ENCODE measurements at regions not wholly inside any gene's neighbourhood (a gene's known extent, or its start where the extent isn't known, plus 50 kb on each side); places are given as distances from the start of the nearest gene placed in this dataset.
"Not testable (repeated sequence)": the region's sequence is repeated elsewhere in the genome, so short reads cannot be mapped to it uniquely, and the experiment has no call there.

DNA sequence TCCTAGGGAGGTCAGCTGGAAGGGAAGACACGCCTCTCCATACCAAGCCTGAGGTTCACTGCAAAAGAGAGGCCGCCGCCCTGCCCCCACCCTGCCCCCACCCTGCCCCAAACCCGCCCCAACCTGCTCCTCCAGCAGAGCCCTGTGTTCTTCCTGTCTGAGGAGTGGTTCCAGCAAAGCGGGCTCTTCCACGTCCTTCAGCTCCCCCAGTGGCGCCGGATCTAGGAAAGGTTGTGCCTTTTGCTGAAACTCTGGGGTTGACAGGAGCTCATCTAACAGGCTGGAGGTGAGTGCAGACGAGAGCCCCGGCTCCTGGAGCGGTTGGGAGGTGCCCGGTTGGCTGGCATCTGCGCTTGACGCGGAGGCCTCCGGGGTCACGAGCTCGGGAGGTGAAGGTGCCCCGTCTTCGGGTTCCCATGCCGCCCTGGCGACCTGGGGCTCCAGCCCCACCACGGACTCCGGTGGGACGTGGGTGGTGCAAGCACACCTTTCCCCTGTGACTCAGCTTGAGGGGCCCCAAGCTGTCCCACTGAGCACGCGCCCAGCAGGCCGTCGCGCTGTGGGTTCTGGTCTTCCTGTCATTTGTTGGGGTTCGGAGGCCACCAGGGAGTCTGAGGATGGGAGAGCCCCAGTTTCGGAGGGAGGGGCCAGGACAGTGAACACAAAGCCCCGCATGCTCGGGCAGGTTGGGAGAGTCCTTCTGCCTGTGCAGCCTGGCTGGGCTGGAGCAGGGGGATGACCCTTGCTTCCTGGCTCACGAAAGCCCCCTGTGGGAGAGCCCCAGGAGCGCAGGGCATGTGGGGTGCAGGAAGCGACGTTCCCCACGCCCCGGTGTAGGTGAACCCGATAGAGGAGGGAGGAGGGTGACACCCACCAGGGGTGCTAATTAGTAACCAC, 1467.1 kb downstream of the FOXD4L5 start:
- no peak overlapping the region for H3K27ac ChIP-seq
- TF ChIP-seq ZFX (IDR thresholded peaks at IDR 0.05; ENCODE audit: borderline replicate concordance) (no peak), CTCF (IDR thresholded peaks at IDR 0.05) (no peak)

DNA sequence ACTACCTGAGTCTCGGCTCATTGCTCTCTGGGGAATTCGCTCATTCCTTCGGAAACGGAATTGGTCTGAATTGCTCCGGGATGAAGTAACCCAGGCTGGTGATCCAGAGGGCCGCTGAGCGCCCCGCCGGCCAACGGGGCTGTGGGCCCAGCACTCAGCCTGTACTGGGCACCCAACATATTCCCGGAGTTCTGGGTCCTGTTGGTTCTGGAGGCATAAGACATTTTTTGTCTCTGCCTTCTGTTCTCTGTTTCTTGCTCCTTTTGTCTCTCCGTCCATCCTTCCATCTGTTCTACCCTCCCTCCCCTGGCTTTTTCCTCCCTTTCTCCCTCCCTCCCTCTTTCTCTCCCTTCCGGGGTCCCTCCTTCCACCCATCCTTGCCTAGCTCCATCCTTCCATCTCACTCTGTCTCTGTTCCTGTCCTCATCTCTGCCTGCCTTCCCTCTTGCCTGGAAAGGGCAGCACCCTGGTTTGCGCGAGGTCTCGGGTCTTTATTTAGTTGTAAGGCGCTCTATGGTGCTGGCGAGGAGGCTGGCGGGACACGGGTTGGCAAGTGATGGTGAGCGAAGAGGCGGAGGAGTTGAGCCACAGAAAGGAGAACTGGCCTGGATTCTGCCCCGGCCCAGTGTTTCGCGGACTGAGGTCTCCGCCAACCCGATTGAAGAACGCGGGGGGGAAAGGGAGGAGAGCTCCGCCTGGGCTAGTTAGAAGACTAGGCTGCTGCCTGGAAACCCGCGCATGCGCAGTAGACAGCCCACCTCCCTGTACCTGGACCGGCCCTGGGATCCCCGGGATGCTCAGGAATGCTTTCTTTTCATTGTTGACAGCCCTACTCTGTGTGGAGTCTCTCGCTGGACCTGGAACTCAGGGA, 1468.0 kb downstream of the FOXD4L5 start:
- TF ChIP-seq CTCF (IDR thresholded peaks at IDR 0.05) (no peak), ZFX (IDR thresholded peaks at IDR 0.05; ENCODE audit: borderline replicate concordance) (no peak)
- no peak overlapping the region for H3K27ac ChIP-seq

- H3K27ac ChIP-seq, result not testable (repeated sequence)
These were observed 1469.9 kb downstream of the FOXD4L5 start for GRCh38 chr9:63814970-63815669.

- H3K27ac ChIP-seq, result not testable (repeated sequence)
These were observed 1471.5 kb downstream of the FOXD4L5 start for GRCh38 chr9:63813391-63814021.

GRCh38 chr9:63812822-63813221, 1472.2 kb downstream of the FOXD4L5 start:
- not testable (repeated sequence) for H3K27ac ChIP-seq

DNA sequence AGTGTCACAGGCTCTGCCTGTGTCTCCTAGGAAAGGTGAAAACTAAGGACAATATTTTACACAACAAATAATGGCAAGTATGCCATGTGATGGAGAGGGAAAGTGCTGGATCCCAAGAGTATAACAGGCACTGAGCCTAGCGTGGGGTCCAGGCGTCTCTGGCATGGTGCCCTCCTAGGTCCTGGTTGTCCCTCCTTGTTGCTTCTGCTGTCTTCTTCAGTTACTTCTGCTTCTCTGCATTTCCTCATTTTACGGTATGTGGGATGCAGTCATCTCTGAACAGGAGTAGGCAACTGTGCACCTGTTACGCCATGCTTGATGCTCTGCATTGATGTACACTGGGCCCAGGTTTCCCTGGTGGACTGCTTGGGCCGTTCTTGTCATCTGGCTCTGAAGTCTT, 1480.8 kb downstream of the FOXD4L5 start:
- H3K27ac ChIP-seq, result not testable (repeated sequence)

DNA sequence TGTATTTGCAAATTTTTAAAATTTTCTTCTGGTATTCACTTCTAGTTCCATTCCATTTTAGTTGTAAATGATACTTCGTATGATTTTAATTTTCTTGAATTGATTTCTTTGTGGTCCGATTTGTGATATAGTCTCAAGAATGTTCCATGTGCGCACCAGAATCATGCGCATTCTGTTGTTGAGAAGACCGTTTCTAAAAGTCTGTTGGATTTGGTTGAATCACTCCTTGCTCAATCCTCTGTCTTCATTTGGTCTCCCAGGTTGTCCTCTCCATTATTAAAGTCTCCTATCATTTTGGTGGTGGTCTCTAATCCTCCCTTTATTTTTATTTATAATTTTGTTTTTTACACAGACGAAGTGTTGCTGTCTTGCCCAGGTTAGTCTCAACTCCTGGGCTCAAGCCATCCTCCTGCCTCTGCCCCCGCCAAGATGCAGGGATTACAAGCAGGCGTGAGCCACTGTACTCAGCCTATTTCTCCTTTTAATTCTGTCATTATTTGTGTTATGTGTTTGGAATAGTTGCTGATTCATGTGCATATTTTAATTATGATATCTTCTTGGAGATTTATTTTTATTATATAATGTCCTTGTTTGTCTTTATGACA, 1490.8 kb downstream of the FOXD4L5 start:
- H3K27ac ChIP-seq, result not testable (repeated sequence)

GRCh38 chr9:63787454-63787853, 1497.6 kb downstream of the FOXD4L5 start:
- not testable (repeated sequence) for H3K27ac ChIP-seq

DNA sequence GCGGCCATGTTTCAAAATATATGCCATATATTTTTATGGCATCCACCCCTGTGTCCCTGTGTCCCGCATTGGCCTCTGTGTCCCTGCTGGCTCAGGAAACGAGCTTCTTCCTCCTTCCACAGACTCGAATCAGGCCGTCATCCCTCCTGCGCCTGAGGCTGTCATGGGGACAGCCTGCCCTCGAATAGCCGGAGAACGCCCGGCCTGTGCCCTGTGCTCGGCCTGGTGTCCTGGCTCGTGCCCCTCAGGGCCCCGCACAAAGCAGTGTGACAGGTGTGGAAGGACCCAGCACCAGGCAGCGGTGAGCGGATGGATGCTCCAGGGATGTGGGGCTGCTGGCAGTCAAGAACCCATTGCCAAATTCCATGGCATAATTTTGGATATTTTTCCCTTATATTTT, 1500.0 kb downstream of the FOXD4L5 start:
- H3K27ac ChIP-seq, result not testable (repeated sequence)

DNA sequence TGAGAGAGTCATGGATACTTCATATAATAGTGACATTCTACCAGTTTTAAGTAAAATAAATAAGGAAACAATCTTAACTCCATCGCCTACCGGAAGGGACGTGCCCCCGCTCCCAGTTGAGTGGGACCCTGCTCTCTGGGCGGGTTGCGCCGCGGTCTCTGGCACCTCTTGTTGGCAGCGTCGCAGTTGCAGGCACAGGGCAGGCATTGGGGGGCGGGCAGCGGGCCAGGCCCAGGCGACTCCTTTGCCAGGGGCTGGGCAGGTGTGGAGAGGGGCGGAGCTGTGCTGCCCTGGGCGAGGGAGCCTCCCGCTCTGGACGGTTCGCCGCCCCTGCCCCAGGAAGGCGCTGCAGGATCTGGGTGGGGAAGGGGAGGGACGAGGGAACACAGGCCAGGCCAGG, 1500.6 kb downstream of the FOXD4L5 start:
- not testable (repeated sequence) for H3K27ac ChIP-seq

GRCh38 chr9:63781817-63782439, 1503.1 kb downstream of the FOXD4L5 start:
- not testable (repeated sequence) for H3K27ac ChIP-seq

- H3K27ac ChIP-seq, result not testable (repeated sequence)
These were observed 1503.6 kb downstream of the FOXD4L5 start for GRCh38 chr9:63781390-63781789.

GRCh38 chr9:63776220-63776619, 1508.8 kb downstream of the FOXD4L5 start:
- H3K27ac ChIP-seq, result not testable (repeated sequence)

- H3K27ac ChIP-seq, result not testable (repeated sequence)
These were observed 1510.0 kb downstream of the FOXD4L5 start for GRCh38 chr9:63775092-63775426.

DNA sequence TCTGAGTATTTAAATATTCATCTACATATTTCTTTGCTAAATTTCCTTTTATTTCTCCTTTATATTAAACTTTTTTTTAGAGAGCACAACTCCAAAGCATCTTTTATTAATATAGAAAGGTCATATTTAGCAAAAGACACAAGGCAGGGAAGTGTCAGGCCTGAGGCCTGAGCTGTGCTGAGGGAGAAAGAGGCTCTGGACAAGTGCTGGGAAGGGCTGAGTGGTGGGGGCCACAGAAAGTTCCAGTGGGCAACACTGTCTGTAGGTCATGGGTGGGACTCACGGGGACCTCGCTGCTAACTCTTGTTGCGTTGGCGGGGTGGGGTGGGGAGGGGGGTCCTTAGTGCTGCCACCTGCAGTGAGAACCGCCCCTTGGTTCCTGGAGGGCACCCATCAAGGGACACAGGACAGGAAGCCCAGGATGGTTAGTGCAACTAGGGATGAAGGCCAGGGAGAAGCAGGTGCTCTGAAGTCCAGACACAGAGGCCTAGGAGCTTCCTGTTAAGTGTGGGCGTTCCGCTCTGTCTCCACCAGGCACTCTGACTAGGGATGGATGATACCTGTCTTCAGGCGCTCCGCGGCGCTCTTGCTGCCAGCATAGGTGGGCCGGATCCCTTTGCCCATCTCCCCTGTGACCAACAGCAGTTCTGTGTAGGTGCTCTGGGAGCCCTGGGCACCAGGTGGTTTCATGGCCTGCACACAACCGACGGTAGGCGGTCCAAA, 1510.5 kb downstream of the FOXD4L5 start:
- not testable (repeated sequence) for H3K27ac ChIP-seq

GRCh38 chr9:63762230-63762629, 1522.8 kb downstream of the FOXD4L5 start:
- H3K27ac ChIP-seq, result not testable (repeated sequence)

Measured in 22Rv1 (cell line).